ENCODE measurements at regions not wholly inside any gene's neighbourhood (a gene's known extent, or its start where the extent isn't known, plus 50 kb on each side); places are given as distances from the start of the nearest gene placed in this dataset.

GRCh38 chr2:19649785-19650380, 251.9 kb downstream of the TTC32 start:
- CTCF ChIA-PET = interaction anchor here (0.7 kb wide), 1 partner anchor 102 kb away, joined by 3 read pairs; no protein-coding TSS in a partner anchor

More at GRCh38 chr2:19649785-19650380, 251.9 kb downstream of the TTC32 start:
- H3K9me3 ChIP-seq (replicated peaks; ENCODE audit: control insufficient read depth, insufficient read depth, low read length) = no peaks in the 10 kb centered on the region
- ChIA-PET SMC1A (ENCODE audit: uncharacterized antibody, unreplicated experiment) (no interaction called here), RAD21 (ENCODE audit: unreplicated experiment) (no interaction called here), POLR2A (no interaction called here)
- no peaks in the 10 kb centered on the region; the same call in 1 of the 2 replicates for H4K20me1 ChIP-seq (ENCODE audit: control insufficient read depth, insufficient read depth)
- no peaks in the 10 kb centered on the region for H3K4me1 ChIP-seq (ENCODE audit: control insufficient read depth, insufficient read depth, low read length)
- H3K9ac ChIP-seq (ENCODE audit: control insufficient read depth, insufficient read depth, low read length) = no peak overlapping the region
- BruUV-seq (replicated peaks) = no TSS peak
- no peak overlapping the region for H3K4me2 ChIP-seq (ENCODE audit: control insufficient read depth, insufficient read depth)
- no peak overlapping the region for H3K27ac ChIP-seq (ENCODE audit: control insufficient read depth, insufficient read depth)
- H2AFZ ChIP-seq (ENCODE audit: control insufficient read depth, low read depth, low read length) = no peak overlapping the region
- in situ Hi-C loops (cut with MboI) (no loop called here), intact Hi-C loops (cut with micrococcal nuclease; ENCODE audit: unreplicated experiment) (no loop called here)
- H3K27me3 ChIP-seq (replicated peaks in 1 of 2; ENCODE audit: control insufficient read depth in 2 of 2, insufficient read depth in 2 of 2, low read length in 1 of 2) = peaks cover 0 to 2% of the 10 kb centered on the region in 2 experiments; a peak in 2 of 4 replicates
- H3K79me2 ChIP-seq (ENCODE audit: control insufficient read depth, insufficient read depth, low read length) = no peaks in the 10 kb centered on the region
- ATAC-seq = no peak
- FAIRE-seq = no peak
- no peak overlapping the region for H3K4me3 ChIP-seq
- no peak for DNase-seq (ENCODE audit: low read depth, low spot score)
- WGBS (ENCODE audit: insufficient coverage, insufficient replicate concordance, low lambda C conversion rate, missing lambda C conversion rate) = 17% methylated on average over 8 of the region's 8 CpGs
- no peaks in the 10 kb centered on the region for H3K36me3 ChIP-seq (ENCODE audit: control insufficient read depth in 2 of 2, insufficient read depth in 2 of 2, low read length in 1 of 2)
- TF ChIP-seq E2F4 (IDR thresholded peaks at IDR 0.05; ENCODE audit: low read depth, low read length) (no peak), BCL3 (IDR thresholded peaks at IDR 0.05; ENCODE audit: borderline replicate concordance, insufficient read depth, low read depth, low read length, poor library complexity, severe bottlenecking) (no peak), NFYA (IDR thresholded peaks at IDR 0.05; ENCODE audit: borderline replicate concordance, low read depth, low read length) (no peak), SIX5 (IDR thresholded peaks at IDR 0.05; ENCODE audit: low read depth, low read length, severe bottlenecking) (no peak), WRNIP1 (IDR thresholded peaks at IDR 0.05; ENCODE audit: borderline replicate concordance, low read depth, low read length) (no peak), HDAC2 (IDR thresholded peaks at IDR 0.05) (no peak), CBX3 (IDR thresholded peaks at IDR 0.05; ENCODE audit: borderline replicate concordance, low read depth) (no peak), ELK1 (IDR thresholded peaks at IDR 0.05; ENCODE audit: low read depth, low read length) (no peak), ZNF217 (IDR thresholded peaks at IDR 0.05) (no peak), POLR2AphosphoS2 (IDR thresholded peaks at IDR 0.05; ENCODE audit: low read depth, low read length) (no peak), RCOR1 (conservative IDR thresholded peaks at IDR 0.05; ENCODE audit: low read depth, low read length) (no peak), RB1 (IDR thresholded peaks at IDR 0.05; ENCODE audit: borderline replicate concordance) (no peak)

Data from GM12878 (cell line).